ENCODE measurements at regions not wholly inside any gene's neighbourhood (a gene's known extent, or its start where the extent isn't known, plus 50 kb on each side); places are given as distances from the start of the nearest gene placed in this dataset.

- no peak for DNase-seq (ENCODE audit: low spot score)
- in situ Hi-C loops (cut with HindIII; ENCODE audit: low sequenced_read_pairs): no loop called here
Observed at GRCh38 chr2:76472946-76473345, 762.2 kb upstream of the GCFC2 start.

GRCh38 chr2:76469066-76469465 is 758.4 kb upstream of the GCFC2 start:
- no peak for DNase-seq (ENCODE audit: low spot score)
- in situ Hi-C loops (cut with HindIII; ENCODE audit: low sequenced_read_pairs): no loop called here

- in situ Hi-C loops (cut with HindIII; ENCODE audit: low sequenced_read_pairs): no loop called here
- DNase-seq (ENCODE audit: low spot score): no peak
Observed at GRCh38 chr2:76467326-76467725, 756.6 kb upstream of the GCFC2 start.

GRCh38 chr2:76464310-76464709 is 753.6 kb upstream of the GCFC2 start:
- in situ Hi-C loops (cut with HindIII; ENCODE audit: low sequenced_read_pairs): no loop called here
- no peak for DNase-seq (ENCODE audit: low spot score)

- in situ Hi-C loops (cut with HindIII; ENCODE audit: low sequenced_read_pairs): no loop called here
- no peak for DNase-seq (ENCODE audit: low spot score)
Observed at GRCh38 chr2:76461431-76461830, 750.7 kb upstream of the GCFC2 start.

- no peak for DNase-seq (ENCODE audit: low spot score)
- in situ Hi-C loops (cut with HindIII; ENCODE audit: low sequenced_read_pairs): no loop called here
Observed at GRCh38 chr2:76455910-76456309, 745.2 kb upstream of the GCFC2 start.

GRCh38 chr2:76450024-76450475 is 739.3 kb upstream of the GCFC2 start:
- no peak for DNase-seq (ENCODE audit: low spot score)
- in situ Hi-C loops (cut with HindIII; ENCODE audit: low sequenced_read_pairs): no loop called here

- DNase-seq (ENCODE audit: low spot score): no peak
- in situ Hi-C loops (cut with HindIII; ENCODE audit: low sequenced_read_pairs): no loop called here
Observed at GRCh38 chr2:76448956-76449355, 738.2 kb upstream of the GCFC2 start.

GRCh38 chr2:76447294-76447693 is 736.6 kb upstream of the GCFC2 start:
- in situ Hi-C loops (cut with HindIII; ENCODE audit: low sequenced_read_pairs): no loop called here
- no peak for DNase-seq (ENCODE audit: low spot score)

GRCh38 chr2:76446872-76447271 is 736.2 kb upstream of the GCFC2 start:
- no peak for DNase-seq (ENCODE audit: low spot score)

GRCh38 chr2:76445880-76446279 is 735.2 kb upstream of the GCFC2 start:
- in situ Hi-C loops (cut with HindIII; ENCODE audit: low sequenced_read_pairs): no loop called here

More at GRCh38 chr2:76446872-76447271, 736.2 kb upstream of the GCFC2 start:
- in situ Hi-C loops (cut with HindIII; ENCODE audit: low sequenced_read_pairs): no loop called here

GRCh38 chr2:76444732-76445131 is 734.0 kb upstream of the GCFC2 start:
- in situ Hi-C loops (cut with HindIII; ENCODE audit: low sequenced_read_pairs): no loop called here
- DNase-seq (ENCODE audit: low spot score): no peak

More at GRCh38 chr2:76445880-76446279, 735.2 kb upstream of the GCFC2 start:
- DNase-seq (ENCODE audit: low spot score): no peak

GRCh38 chr2:76437564-76437963 is 726.8 kb upstream of the GCFC2 start:
- in situ Hi-C loops (cut with HindIII; ENCODE audit: low sequenced_read_pairs): no loop called here
- no peak for DNase-seq (ENCODE audit: low spot score)

GRCh38 chr2:76429374-76429773 is 718.7 kb upstream of the GCFC2 start:
- in situ Hi-C loops (cut with HindIII; ENCODE audit: low sequenced_read_pairs): no loop called here
- no peak for DNase-seq (ENCODE audit: low spot score)

- in situ Hi-C loops (cut with HindIII; ENCODE audit: low sequenced_read_pairs): no loop called here
- no peak for DNase-seq (ENCODE audit: low spot score)
Observed at GRCh38 chr2:76427452-76427851, 716.7 kb upstream of the GCFC2 start.

- no peak for DNase-seq (ENCODE audit: low spot score)
- in situ Hi-C loops (cut with HindIII; ENCODE audit: low sequenced_read_pairs): no loop called here
Observed at GRCh38 chr2:76415821-76416220, 705.1 kb upstream of the GCFC2 start.

GRCh38 chr2:76413436-76413835 is 702.7 kb upstream of the GCFC2 start:
- in situ Hi-C loops (cut with HindIII; ENCODE audit: low sequenced_read_pairs): no loop called here
- DNase-seq (ENCODE audit: low spot score): no peak

- in situ Hi-C loops (cut with HindIII; ENCODE audit: low sequenced_read_pairs): no loop called here
- DNase-seq (ENCODE audit: low spot score): no peak
Observed at GRCh38 chr2:76406134-76406855, 695.6 kb upstream of the GCFC2 start.

- DNase-seq (ENCODE audit: low spot score): no peak
- in situ Hi-C loops (cut with HindIII; ENCODE audit: low sequenced_read_pairs): no loop called here
Observed at GRCh38 chr2:76393356-76393755, 682.6 kb upstream of the GCFC2 start.

GRCh38 chr2:76391678-76392077 is 681.0 kb upstream of the GCFC2 start:
- no peak for DNase-seq (ENCODE audit: low spot score)
- in situ Hi-C loops (cut with HindIII; ENCODE audit: low sequenced_read_pairs): no loop called here

GRCh38 chr2:76387294-76387693 is 676.6 kb upstream of the GCFC2 start:
- in situ Hi-C loops (cut with HindIII; ENCODE audit: low sequenced_read_pairs): no loop called here
- no peak for DNase-seq (ENCODE audit: low spot score)

Measured in G401 (cell line).